ENCODE measurements at regions not wholly inside any gene's neighbourhood (a gene's known extent, or its start where the extent isn't known, plus 50 kb on each side); places are given as distances from the start of the nearest gene placed in this dataset.

- TF ChIP-seq EZH2 (IDR thresholded peaks at IDR 0.05; ENCODE audit: low read depth, unreplicated experiment): no peak
- TF ChIP-seq REST (IDR thresholded peaks at IDR 0.05; ENCODE audit: unreplicated experiment): no peak
- no peak for TF ChIP-seq EZH2phosphoT487 (IDR thresholded peaks at IDR 0.05; ENCODE audit: unreplicated experiment)
- no peak for TF ChIP-seq ZNF331 (CRISPR knock-in tag; IDR thresholded peaks at IDR 0.05; ENCODE audit: low read depth)
- no peak for TF ChIP-seq JUNB (IDR thresholded peaks at IDR 0.05; ENCODE audit: unreplicated experiment)
Observed at GRCh38 chr11:88036701-88037100, 138.5 kb downstream of the RAB38 start (continued).

- Histone ChIP-seq H3K27ac (ENCODE audit: low read depth) (no peak overlapping the region), H3K79me2 (replicated peaks; ENCODE audit: insufficient read depth) (no peaks in the 10 kb centered on the region), H4K20me1 (replicated peaks; ENCODE audit: insufficient read depth) (no peaks in the 10 kb centered on the region), H3K4me3 (no peak overlapping the region), H3K36me3 (ENCODE audit: insufficient read depth) (no peaks in the 10 kb centered on the region), H3F3A (replicated peaks; ENCODE audit: low read depth) (no peaks in the 10 kb centered on the region), H3K4me2 (no peak overlapping the region), H3K4me1 (ENCODE audit: insufficient read depth) (peaks cover 6% of the 10 kb centered on the region; the same call in 1 of the 2 replicates), H2AFZ (no peak overlapping the region), H3K9me2 (ENCODE audit: insufficient read depth) (no peaks in the 10 kb centered on the region), H3K27me3 (ENCODE audit: insufficient read depth) (no peaks in the 10 kb centered on the region)
- Mint-ChIP-seq H3K27ac (no peak overlapping the region), H3K4me1 (peaks cover 10% of the 10 kb centered on the region), H3K27me3 (ENCODE audit: insufficient read depth, low read depth, poor library complexity) (no peaks in the 10 kb centered on the region), H3K36me3 (ENCODE audit: low read depth) (no peaks in the 10 kb centered on the region; the same call in 2 of the 3 replicates), H3K4me3 (no peak overlapping the region), H3K9me3 (peaks cover 4% of the 10 kb centered on the region; the same call in 1 of the 3 replicates)
- no peak for TF ChIP-seq CTCF (conservative IDR thresholded peaks at IDR 0.05; ENCODE audit: low read depth in 2 of 2)
- no peak for TF ChIP-seq REST (IDR thresholded peaks at IDR 0.05; ENCODE audit: unreplicated experiment)
- no peak for ATAC-seq
- DNase-seq (ENCODE audit: low spot score): no peak
Observed at GRCh38 chr11:88035271-88035670, 140.0 kb downstream of the RAB38 start.

All from GM23338 (cell line).